ENCODE measurements at regions not wholly inside any gene's neighbourhood (a gene's known extent, or its start where the extent isn't known, plus 50 kb on each side); places are given as distances from the start of the nearest gene placed in this dataset.

DNA sequence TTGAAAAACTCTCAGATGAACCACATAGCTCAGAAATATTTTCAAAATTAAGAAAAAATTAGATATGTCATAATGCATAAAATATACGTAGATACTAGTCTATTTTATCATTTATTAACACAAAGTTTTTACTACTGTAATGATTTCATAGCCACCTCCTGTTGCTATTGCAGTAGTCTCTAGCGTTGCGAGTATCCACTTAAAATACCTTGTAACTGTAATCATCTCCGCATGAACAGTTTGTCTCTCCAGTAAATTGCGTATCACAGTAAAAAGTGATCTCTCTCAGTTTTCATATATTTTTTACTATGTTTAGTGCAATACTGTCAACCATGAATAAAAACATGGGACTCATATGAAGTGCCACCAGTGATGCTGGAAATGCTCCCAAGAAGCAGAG, 417.9 kb upstream of the ZNF462 start:
- no peak overlapping the region for H3K4me3 Mint-ChIP-seq
- Histone ChIP-seq H3K9me3 (ENCODE audit: control insufficient read depth in 2 of 2, low read length in 2 of 2) (peaks cover 0 to 2% of the 10 kb centered on the region in 2 experiments), H3K36me3 (ENCODE audit: control insufficient read depth, insufficient read depth, low read length) (no peaks in the 10 kb centered on the region), H3K4me1 (ENCODE audit: control insufficient read depth, insufficient read depth, low read length, poor library complexity, severe bottlenecking) (no peaks in the 10 kb centered on the region), H3K27ac (ENCODE audit: insufficient read depth, low read length, poor library complexity, severe bottlenecking) (no peak overlapping the region), H3K4me3 (ENCODE audit: low read depth, low read length) (no peak overlapping the region), H3K27me3 (ENCODE audit: control insufficient read depth, insufficient read depth, low read length) (no peaks in the 10 kb centered on the region)
- ATAC-seq (ENCODE audit: low read depth in 2 of 2), result no peak
- no peaks in the 10 kb centered on the region for H3K36me3 Mint-ChIP-seq
- DNase-seq, result no peak
- H3K9me3 Mint-ChIP-seq, result peaks cover 1 to 15% (median 7%) of the 10 kb centered on the region in 7 donors
- H3K27ac Mint-ChIP-seq, result no peak overlapping the region
- no peaks in the 10 kb centered on the region for H3K27me3 Mint-ChIP-seq
- H3K4me1 Mint-ChIP-seq, result no peaks in the 10 kb centered on the region

DNA sequence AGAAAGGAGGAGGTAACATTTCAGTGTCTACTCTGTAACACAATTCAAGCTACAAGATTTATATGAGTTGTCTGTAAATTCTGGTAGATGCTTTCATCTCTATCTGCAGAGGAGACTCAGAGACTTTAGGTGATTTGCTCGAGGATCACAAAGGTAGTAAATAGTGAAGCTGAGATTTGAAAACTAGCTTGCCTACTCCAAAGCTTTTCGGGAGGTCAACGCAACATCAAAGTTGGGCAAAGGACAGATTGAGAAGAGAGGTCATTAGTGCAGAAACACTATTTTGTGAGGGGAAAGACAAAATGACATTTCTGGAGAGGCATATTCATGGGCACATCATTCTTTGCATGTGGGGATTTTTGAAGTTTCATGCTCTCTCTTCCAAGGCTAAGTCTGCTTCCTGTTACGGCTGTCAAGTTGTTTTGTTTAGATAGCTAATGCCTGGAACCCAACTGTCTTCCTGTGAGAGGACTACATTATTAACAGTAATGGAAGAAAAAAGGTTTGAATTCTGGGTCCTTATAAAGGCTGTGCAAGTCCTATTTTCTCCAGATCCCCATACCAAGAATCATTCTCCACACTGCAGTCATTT, 413.5 kb upstream of the ZNF462 start:
- H3K27me3 ChIP-seq (ENCODE audit: control insufficient read depth, insufficient read depth, low read length), result no peaks in the 10 kb centered on the region
- no peak for DNase-seq
- H3K36me3 ChIP-seq (ENCODE audit: control insufficient read depth, insufficient read depth, low read length), result no peaks in the 10 kb centered on the region
- H3K27ac Mint-ChIP-seq, result no peak overlapping the region
- H3K27ac ChIP-seq (ENCODE audit: insufficient read depth, low read length, poor library complexity, severe bottlenecking), result no peak overlapping the region
- no peaks in the 10 kb centered on the region for H3K27me3 Mint-ChIP-seq
- no peaks in the 10 kb centered on the region for H3K4me1 ChIP-seq (ENCODE audit: control insufficient read depth, insufficient read depth, low read length, poor library complexity, severe bottlenecking)
- ATAC-seq (ENCODE audit: low read depth in 2 of 2), result no peak
- no peak overlapping the region for H3K4me3 ChIP-seq (ENCODE audit: low read depth, low read length)
- no peaks in the 10 kb centered on the region for H3K36me3 Mint-ChIP-seq
- no peaks in the 10 kb centered on the region for H3K4me1 Mint-ChIP-seq
- H3K9me3 Mint-ChIP-seq, result peaks cover 2 to 19% (median 6%) of the 10 kb centered on the region in 7 donors
- H3K9me3 ChIP-seq (ENCODE audit: control insufficient read depth in 2 of 2, low read length in 2 of 2), result no peaks in the 10 kb centered on the region
- H3K4me3 Mint-ChIP-seq, result no peak overlapping the region

DNA sequence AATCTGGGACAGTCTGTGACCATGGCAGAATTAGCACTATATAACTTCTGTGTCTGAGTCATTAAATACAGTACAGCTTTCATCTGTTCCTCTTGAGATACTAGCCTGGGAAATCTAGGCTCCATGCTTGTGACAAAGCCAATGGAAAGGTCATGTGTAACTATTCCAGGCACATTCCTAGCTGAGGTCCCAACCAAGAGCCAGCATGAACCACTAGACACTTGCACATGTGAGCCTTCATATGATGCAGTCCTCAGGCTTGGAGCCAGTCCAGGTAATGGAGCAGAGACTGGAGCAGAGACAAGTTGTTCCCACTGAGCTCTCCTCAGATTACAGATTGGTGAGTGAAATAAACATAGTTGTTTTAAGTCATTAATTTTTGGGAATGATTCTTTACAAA, 412.4 kb upstream of the ZNF462 start:
- no peaks in the 10 kb centered on the region for H3K9me3 ChIP-seq (ENCODE audit: control insufficient read depth in 2 of 2, low read length in 2 of 2)
- H3K27me3 Mint-ChIP-seq, result no peaks in the 10 kb centered on the region
- peaks cover 2 to 15% (median 6%) of the 10 kb centered on the region in 7 donors for H3K9me3 Mint-ChIP-seq
- no peaks in the 10 kb centered on the region for H3K4me1 Mint-ChIP-seq
- H3K27me3 ChIP-seq (ENCODE audit: control insufficient read depth, insufficient read depth, low read length), result no peaks in the 10 kb centered on the region
- no peaks in the 10 kb centered on the region for H3K4me1 ChIP-seq (ENCODE audit: control insufficient read depth, insufficient read depth, low read length, poor library complexity, severe bottlenecking)
- DNase-seq (no peak), ATAC-seq (ENCODE audit: low read depth in 2 of 2) (no peak)
- H3K27ac ChIP-seq (ENCODE audit: insufficient read depth, low read length, poor library complexity, severe bottlenecking), result no peak overlapping the region
- H3K36me3 Mint-ChIP-seq, result no peaks in the 10 kb centered on the region
- no peak overlapping the region for H3K4me3 ChIP-seq (ENCODE audit: low read depth, low read length)
- H3K4me3 Mint-ChIP-seq, result no peak overlapping the region
- H3K36me3 ChIP-seq (ENCODE audit: control insufficient read depth, insufficient read depth, low read length), result no peaks in the 10 kb centered on the region
- H3K27ac Mint-ChIP-seq, result no peak overlapping the region

DNA sequence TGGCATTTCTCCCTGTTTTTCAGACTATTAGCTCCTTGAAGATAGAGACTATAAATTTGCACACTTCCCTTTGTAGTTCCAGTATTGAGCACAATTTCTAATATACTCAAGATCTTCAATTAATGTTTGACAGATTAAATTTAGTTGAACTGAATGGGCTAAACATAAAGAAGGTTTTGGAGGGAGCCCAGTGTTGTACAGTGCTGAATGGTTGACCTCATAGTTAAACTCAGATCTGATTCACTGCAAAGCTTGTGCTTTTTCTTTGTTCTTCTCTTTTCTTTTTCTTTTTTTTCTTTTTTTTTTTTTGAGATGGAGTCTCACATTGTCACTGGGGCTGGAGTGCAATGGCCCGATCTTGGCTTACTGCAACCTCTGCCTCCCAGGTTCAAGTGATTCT, 411.7 kb upstream of the ZNF462 start:
- Mint-ChIP-seq H3K27ac (no peak overlapping the region), H3K36me3 (no peaks in the 10 kb centered on the region), H3K27me3 (no peaks in the 10 kb centered on the region)

DNA sequence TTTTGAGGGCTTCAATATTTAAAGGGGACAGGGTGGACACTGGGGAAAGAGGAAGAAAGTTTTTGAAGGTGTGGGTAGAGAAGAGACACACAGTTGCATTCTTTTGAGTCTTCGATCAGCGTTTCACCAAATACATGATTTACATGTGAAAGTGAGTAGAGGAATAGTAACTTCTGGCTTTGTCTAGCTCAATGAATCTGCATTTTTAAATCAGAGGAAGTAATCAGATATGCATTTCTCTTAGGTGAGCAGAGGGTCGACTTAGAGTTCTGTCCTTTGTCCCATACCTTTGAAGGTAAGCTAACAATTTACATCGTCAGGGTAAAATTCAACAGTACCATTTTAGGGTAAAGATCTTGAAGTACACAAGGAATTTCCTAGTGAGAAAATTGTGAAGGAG, 406.4 kb upstream of the ZNF462 start:
- peaks cover 5% of the 10 kb centered on the region for H3K36me3 Mint-ChIP-seq
- H3K27ac Mint-ChIP-seq, result no peak overlapping the region
- H3K4me3 ChIP-seq (ENCODE audit: low read depth, low read length), result no peak overlapping the region
- peaks cover 0 to 31% (median 6%) of the 10 kb centered on the region in 7 donors for H3K9me3 Mint-ChIP-seq
- no peak for ATAC-seq (ENCODE audit: low read depth in 2 of 2)
- H3K27me3 Mint-ChIP-seq, result no peaks in the 10 kb centered on the region
- DNase-seq, result no peak
- H3K27ac ChIP-seq (ENCODE audit: insufficient read depth, low read length, poor library complexity, severe bottlenecking), result no peak overlapping the region
- no peaks in the 10 kb centered on the region for H3K9me3 ChIP-seq (ENCODE audit: control insufficient read depth in 2 of 2, low read length in 2 of 2)
- H3K4me3 Mint-ChIP-seq, result no peak overlapping the region
- no peaks in the 10 kb centered on the region for H3K36me3 ChIP-seq (ENCODE audit: control insufficient read depth, insufficient read depth, low read length)
- no peaks in the 10 kb centered on the region for H3K4me1 Mint-ChIP-seq
- H3K4me1 ChIP-seq (ENCODE audit: control insufficient read depth, insufficient read depth, low read length, poor library complexity, severe bottlenecking), result no peaks in the 10 kb centered on the region
- no peaks in the 10 kb centered on the region for H3K27me3 ChIP-seq (ENCODE audit: control insufficient read depth, insufficient read depth, low read length)

More for the DNA sequence above, 411.7 kb upstream of the ZNF462 start:
- Mint-ChIP-seq H3K4me1 (no peaks in the 10 kb centered on the region), H3K9me3 (peaks cover 2 to 14% (median 6%) of the 10 kb centered on the region in 7 donors), H3K4me3 (no peak overlapping the region)
- H3K4me3 ChIP-seq (ENCODE audit: low read depth, low read length), result no peak overlapping the region
- H3K27ac ChIP-seq (ENCODE audit: insufficient read depth, low read length, poor library complexity, severe bottlenecking), result no peak overlapping the region
- DNase-seq, result no peak
- H3K9me3 ChIP-seq (ENCODE audit: control insufficient read depth in 2 of 2, low read length in 2 of 2), result no peaks in the 10 kb centered on the region
- ATAC-seq (ENCODE audit: low read depth in 2 of 2), result no peak
- no peaks in the 10 kb centered on the region for H3K36me3 ChIP-seq (ENCODE audit: control insufficient read depth, insufficient read depth, low read length)
- no peaks in the 10 kb centered on the region for H3K4me1 ChIP-seq (ENCODE audit: control insufficient read depth, insufficient read depth, low read length, poor library complexity, severe bottlenecking)
- no peaks in the 10 kb centered on the region for H3K27me3 ChIP-seq (ENCODE audit: control insufficient read depth, insufficient read depth, low read length)

DNA sequence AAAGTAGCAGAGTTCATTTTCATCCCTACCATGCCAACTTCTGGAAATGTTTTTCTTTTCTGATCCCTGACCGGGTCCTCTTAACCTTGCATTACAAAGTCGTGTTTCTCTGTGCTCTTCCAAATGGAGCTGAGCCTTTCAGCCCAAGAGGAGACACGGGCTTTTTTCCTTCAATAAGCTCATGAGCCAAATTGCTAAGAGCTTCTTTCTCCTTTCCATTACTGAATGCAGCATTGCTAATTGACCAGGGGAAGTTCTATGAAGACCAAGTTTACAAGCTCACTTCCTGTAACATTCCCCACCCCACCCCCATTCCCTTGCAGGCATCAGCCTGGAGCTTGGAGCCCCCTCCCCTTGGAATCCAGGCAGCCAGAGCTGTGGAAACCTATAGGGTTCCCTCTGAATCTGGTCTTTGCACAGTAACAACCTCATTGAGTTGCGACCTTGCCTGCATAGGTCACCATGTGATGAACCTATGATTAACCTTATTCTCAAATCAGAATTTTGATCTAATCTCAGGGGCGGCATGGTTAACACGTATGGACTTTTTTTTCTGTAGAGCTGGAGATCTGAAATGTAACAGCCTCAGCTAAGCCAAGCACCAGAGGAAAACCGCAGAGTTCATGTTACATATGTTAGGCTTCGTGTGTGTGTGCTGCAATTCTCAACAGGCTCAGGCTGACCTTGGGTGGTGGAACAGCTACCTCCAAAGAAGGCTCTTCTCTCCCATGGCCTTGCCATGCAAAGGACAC, 395.7 kb upstream of the ZNF462 start:
- no peak overlapping the region for H3K4me3 ChIP-seq (ENCODE audit: low read depth, low read length)
- peaks cover 2 to 4% of the 10 kb centered on the region in 2 experiments for H3K9me3 ChIP-seq (ENCODE audit: control insufficient read depth in 2 of 2, low read length in 2 of 2)
- peaks cover 2 to 23% (median 7%) of the 10 kb centered on the region in 7 donors for H3K9me3 Mint-ChIP-seq

DNA sequence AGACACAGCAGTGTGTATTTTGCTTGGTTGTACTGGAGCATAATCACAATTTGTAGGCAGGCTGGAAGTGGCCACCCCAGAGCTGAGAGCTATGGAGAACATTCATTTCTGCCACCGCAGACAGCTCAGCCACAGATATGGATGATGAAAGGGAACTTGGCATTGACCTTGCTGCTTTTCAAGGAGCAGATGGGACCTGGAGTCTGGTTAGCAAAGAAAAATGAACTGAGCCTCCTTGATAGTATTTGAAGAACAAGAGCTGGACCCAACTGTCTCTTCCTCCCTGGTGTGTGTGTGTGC, 395.2 kb upstream of the ZNF462 start:
- Mint-ChIP-seq H3K27me3 (no peaks in the 10 kb centered on the region), H3K9me3 (peaks cover 2 to 23% (median 7%) of the 10 kb centered on the region in 7 donors), H3K4me1 (no peaks in the 10 kb centered on the region), H3K4me3 (no peak overlapping the region), H3K36me3 (no peaks in the 10 kb centered on the region), H3K27ac (no peak overlapping the region)
- no peak for ATAC-seq (ENCODE audit: low read depth in 2 of 2)
- H3K9me3 ChIP-seq (ENCODE audit: control insufficient read depth in 2 of 2, low read length in 2 of 2), result peaks cover 2 to 4% of the 10 kb centered on the region in 2 experiments
- H3K4me3 ChIP-seq (ENCODE audit: low read depth, low read length), result no peak overlapping the region
- no peaks in the 10 kb centered on the region for H3K4me1 ChIP-seq (ENCODE audit: control insufficient read depth, insufficient read depth, low read length, poor library complexity, severe bottlenecking)
- no peak for DNase-seq
- H3K36me3 ChIP-seq (ENCODE audit: control insufficient read depth, insufficient read depth, low read length), result no peaks in the 10 kb centered on the region
- no peak overlapping the region for H3K27ac ChIP-seq (ENCODE audit: insufficient read depth, low read length, poor library complexity, severe bottlenecking)
- H3K27me3 ChIP-seq (ENCODE audit: control insufficient read depth, insufficient read depth, low read length), result no peaks in the 10 kb centered on the region

More for the DNA sequence above, 395.7 kb upstream of the ZNF462 start:
- ATAC-seq (ENCODE audit: low read depth in 2 of 2), result no peak
- no peak for DNase-seq
- H3K27ac Mint-ChIP-seq, result no peak overlapping the region
- H3K4me1 ChIP-seq (ENCODE audit: control insufficient read depth, insufficient read depth, low read length, poor library complexity, severe bottlenecking), result no peaks in the 10 kb centered on the region
- H3K27me3 Mint-ChIP-seq, result no peaks in the 10 kb centered on the region
- H3K27me3 ChIP-seq (ENCODE audit: control insufficient read depth, insufficient read depth, low read length), result no peaks in the 10 kb centered on the region
- H3K36me3 Mint-ChIP-seq, result no peaks in the 10 kb centered on the region
- H3K4me3 Mint-ChIP-seq, result no peak overlapping the region
- no peak overlapping the region for H3K27ac ChIP-seq (ENCODE audit: insufficient read depth, low read length, poor library complexity, severe bottlenecking)
- H3K36me3 ChIP-seq (ENCODE audit: control insufficient read depth, insufficient read depth, low read length), result no peaks in the 10 kb centered on the region
- H3K4me1 Mint-ChIP-seq, result no peaks in the 10 kb centered on the region

DNA sequence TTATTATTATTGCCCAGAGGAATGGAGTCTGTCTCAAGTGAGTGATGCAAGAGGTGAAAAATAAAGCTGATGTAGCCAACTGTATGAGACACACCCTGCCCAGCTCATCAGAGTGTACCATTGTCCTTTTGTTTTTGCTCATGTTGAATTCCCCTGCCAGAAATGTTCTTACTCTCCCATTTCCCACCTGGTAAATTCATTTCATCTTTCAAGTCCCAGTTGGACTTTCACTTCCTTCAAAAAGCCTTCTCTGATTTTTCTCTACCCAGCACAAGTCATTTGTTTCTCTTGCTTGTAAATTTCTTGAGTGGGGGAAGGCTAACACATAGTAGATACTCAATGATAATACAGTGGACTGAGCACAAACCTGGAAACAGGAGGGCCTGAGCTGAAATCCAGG, 394.5 kb upstream of the ZNF462 start:
- H3K4me1 ChIP-seq (ENCODE audit: control insufficient read depth, insufficient read depth, low read length, poor library complexity, severe bottlenecking), result no peaks in the 10 kb centered on the region
- H3K27me3 Mint-ChIP-seq, result no peaks in the 10 kb centered on the region
- H3K4me3 Mint-ChIP-seq, result no peak overlapping the region
- no peaks in the 10 kb centered on the region for H3K36me3 Mint-ChIP-seq
- no peak overlapping the region for H3K27ac ChIP-seq (ENCODE audit: insufficient read depth, low read length, poor library complexity, severe bottlenecking)
- no peak overlapping the region for H3K4me3 ChIP-seq (ENCODE audit: low read depth, low read length)
- H3K4me1 Mint-ChIP-seq, result no peaks in the 10 kb centered on the region
- H3K9me3 ChIP-seq (ENCODE audit: control insufficient read depth in 2 of 2, low read length in 2 of 2), result peaks cover 2 to 4% of the 10 kb centered on the region in 2 experiments
- H3K27me3 ChIP-seq (ENCODE audit: control insufficient read depth, insufficient read depth, low read length), result no peaks in the 10 kb centered on the region
- ATAC-seq (ENCODE audit: low read depth in 2 of 2), result no peak
- DNase-seq, result no peak
- no peak overlapping the region for H3K27ac Mint-ChIP-seq
- peaks cover 2 to 25% (median 7%) of the 10 kb centered on the region in 7 donors for H3K9me3 Mint-ChIP-seq
- H3K36me3 ChIP-seq (ENCODE audit: control insufficient read depth, insufficient read depth, low read length), result no peaks in the 10 kb centered on the region
